ENCODE measurements at regions not wholly inside any gene's neighbourhood (a gene's known extent, or its start where the extent isn't known, plus 50 kb on each side); places are given as distances from the start of the nearest gene placed in this dataset.
"Not testable (repeated sequence)": the region's sequence is repeated elsewhere in the genome, so short reads cannot be mapped to it uniquely, and the experiment has no call there.

DNA sequence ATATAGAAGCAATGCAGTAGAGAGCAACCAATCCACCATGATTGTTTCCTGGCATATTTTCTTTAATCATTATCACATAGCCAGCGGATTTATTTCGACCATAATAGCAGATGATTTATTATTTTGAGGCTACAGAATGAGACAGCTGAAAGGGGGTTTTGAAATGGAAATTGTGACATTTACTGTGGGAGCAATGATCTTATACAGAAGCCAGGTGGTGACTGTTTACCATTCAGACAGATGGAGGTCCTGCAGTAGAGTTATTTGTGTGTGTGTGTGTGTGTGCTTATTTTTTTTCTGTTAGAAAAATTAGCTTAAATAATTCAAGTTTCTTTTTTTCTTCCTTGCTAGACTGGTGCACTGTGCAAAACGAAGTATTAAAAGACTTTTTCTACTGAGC, 1784.5 kb downstream of the MRPL39 start:
- no peak overlapping the region for H3K27ac ChIP-seq
- ChIA-PET POLR2A (ENCODE audit: low non-redundant PET) (no interaction called here), CTCF (interaction anchor here (0.6 kb wide), 1 partner anchor 204 kb away, joined by 3 read pairs; no protein-coding TSS in a partner anchor)
- TF ChIP-seq, protein P1, sequence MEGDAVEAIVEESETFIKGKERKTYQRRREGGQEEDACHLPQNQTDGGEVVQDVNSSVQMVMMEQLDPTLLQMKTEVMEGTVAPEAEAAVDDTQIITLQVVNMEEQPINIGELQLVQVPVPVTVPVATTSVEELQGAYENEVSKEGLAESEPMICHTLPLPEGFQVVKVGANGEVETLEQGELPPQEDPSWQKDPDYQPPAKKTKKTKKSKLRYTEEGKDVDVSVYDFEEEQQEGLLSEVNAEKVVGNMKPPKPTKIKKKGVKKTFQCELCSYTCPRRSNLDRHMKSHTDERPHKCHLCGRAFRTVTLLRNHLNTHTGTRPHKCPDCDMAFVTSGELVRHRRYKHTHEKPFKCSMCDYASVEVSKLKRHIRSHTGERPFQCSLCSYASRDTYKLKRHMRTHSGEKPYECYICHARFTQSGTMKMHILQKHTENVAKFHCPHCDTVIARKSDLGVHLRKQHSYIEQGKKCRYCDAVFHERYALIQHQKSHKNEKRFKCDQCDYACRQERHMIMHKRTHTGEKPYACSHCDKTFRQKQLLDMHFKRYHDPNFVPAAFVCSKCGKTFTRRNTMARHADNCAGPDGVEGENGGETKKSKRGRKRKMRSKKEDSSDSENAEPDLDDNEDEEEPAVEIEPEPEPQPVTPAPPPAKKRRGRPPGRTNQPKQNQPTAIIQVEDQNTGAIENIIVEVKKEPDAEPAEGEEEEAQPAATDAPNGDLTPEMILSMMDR (conservative IDR thresholded peaks at IDR 0.05; ENCODE audit: low read depth) = no peak
- no peak for DNase-seq (ENCODE audit: low spot score)

- ChIA-PET POLR2A (ENCODE audit: low non-redundant PET) (no interaction called here), CTCF (no interaction called here)
- TF ChIP-seq, protein P1 (conservative IDR thresholded peaks at IDR 0.05; ENCODE audit: low read depth) = no peak
- H3K27ac ChIP-seq = no peak overlapping the region
- no peak for DNase-seq (ENCODE audit: low spot score)
These were observed 1789.9 kb downstream of the MRPL39 start for GRCh38 chr21:23817337-23817736.

DNA sequence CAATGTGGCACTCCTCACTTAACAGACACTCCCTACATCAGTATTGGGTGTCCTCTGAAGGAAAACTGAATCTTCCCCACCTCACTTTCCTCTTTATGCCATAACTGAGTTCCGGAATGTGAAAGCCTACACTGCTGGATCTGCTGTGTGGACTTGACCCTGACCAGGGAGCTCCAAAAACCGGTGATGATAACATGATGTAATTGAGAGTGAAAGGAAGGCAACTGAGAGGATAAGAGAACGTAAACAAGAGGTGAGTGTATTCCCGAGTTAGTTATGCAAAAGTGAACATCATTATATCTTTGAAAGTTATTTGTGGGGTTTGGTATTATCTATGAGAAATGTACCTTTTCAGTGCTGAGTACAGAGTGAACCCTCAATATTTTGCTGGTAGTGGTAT, 1794.8 kb downstream of the MRPL39 start:
- ChIA-PET CTCF (no interaction called here), POLR2A (ENCODE audit: low non-redundant PET) (no interaction called here)
- DNase-seq (ENCODE audit: low spot score) = no peak
- H3K27ac ChIP-seq = no peak overlapping the region
- TF ChIP-seq, protein P1 (conservative IDR thresholded peaks at IDR 0.05; ENCODE audit: low read depth) = no peak

DNA sequence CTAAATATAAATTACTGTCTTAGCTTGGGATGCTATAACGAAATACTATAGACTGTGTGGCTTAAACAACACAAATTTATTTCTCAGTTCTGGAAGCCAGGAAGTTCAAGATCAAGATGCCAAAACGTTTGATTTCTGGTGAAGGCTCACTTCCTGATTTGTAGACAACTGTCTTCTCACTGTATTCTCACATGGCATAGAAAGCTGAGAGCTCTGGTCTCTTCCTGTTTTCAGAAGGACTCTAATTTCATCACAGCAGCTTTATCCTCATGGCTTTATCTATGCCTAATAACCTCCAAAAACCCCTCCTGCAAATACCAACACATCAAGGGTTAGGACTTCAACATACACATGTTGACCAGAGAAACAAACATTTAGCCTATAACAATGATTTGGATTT, 1795.5 kb downstream of the MRPL39 start:
- TF ChIP-seq, protein P1 (conservative IDR thresholded peaks at IDR 0.05; ENCODE audit: low read depth) = no peak
- no peak overlapping the region for H3K27ac ChIP-seq
- DNase-seq (ENCODE audit: low spot score) = no peak
- CTCF ChIA-PET = no interaction called here
- POLR2A ChIA-PET (ENCODE audit: low non-redundant PET) = interaction anchor here (0.6 kb wide), 1 partner anchor 36 kb away, joined by 3 read pairs; no protein-coding TSS in a partner anchor

DNA sequence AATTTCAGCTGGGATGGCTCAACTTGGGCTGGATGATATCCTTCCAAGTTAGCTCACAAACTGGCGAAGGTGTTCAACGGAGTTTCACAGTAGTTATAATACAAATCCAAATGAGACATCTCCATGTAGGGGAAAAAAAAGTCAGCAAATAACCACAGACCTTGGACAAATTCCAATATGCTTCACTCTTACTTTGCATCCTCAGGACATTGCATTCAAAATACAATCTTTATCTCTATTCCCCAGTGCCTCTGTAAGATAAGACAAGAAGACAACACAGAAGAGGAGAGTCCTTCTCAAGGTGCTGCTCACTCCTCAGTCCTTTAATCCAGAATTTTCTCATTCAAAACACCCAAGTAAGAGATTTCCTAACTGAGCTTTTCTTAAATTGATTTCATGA, 1797.7 kb downstream of the MRPL39 start:
- no peak overlapping the region for H3K27ac ChIP-seq
- POLR2A ChIA-PET (ENCODE audit: low non-redundant PET) = no interaction called here
- DNase-seq (ENCODE audit: low spot score) = no peak
- CTCF ChIA-PET = no interaction called here
- TF ChIP-seq, protein P1 (conservative IDR thresholded peaks at IDR 0.05; ENCODE audit: low read depth) = no peak

GRCh38 chr21:23806966-23807548, 1800.2 kb downstream of the MRPL39 start:
- H3K27ac ChIP-seq; DNase-seq (ENCODE audit: low spot score); POLR2A ChIA-PET (ENCODE audit: low non-redundant PET); CTCF ChIA-PET: not testable (repeated sequence)

DNA sequence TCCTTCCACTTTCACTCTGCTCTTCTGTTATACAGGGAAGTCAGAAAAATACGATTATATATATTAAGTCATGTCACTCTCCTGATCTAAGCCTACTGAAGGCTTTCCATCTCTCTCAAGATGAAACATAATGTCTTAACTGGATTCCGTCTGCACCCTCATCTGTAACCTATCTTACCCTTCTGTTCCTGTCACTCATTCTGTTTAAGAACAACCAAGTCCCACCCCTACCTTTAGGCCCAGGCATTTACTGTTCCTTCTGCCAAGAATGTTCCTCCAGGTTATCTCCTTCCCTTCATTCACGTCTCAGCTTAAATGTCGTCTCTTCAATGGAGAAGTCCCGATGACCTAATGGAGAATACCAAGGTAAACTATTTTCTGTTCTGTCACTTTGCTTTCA, 1802.4 kb downstream of the MRPL39 start:
- TF ChIP-seq, protein P1 (conservative IDR thresholded peaks at IDR 0.05; ENCODE audit: low read depth) = no peak
- POLR2A ChIA-PET (ENCODE audit: low non-redundant PET) = no interaction called here
- CTCF ChIA-PET = no interaction called here
- no peak for DNase-seq (ENCODE audit: low spot score)
- no peak overlapping the region for H3K27ac ChIP-seq

All from RWPE1 (cell line).